ENCODE measurements at regions not wholly inside any gene's neighbourhood (a gene's known extent, or its start where the extent isn't known, plus 50 kb on each side); places are given as distances from the start of the nearest gene placed in this dataset.

- H3K4me3 ChIP-seq (ENCODE audit: low read depth, low read length) = no peak overlapping the region
Measured at GRCh38 chr3:177599326-177599725, 402.0 kb upstream of the TBL1XR1 start.

GRCh38 chr3:177599837-177600236, 402.6 kb upstream of the TBL1XR1 start:
- DNase-seq (ENCODE audit: low read depth) = no peak
- no peak for TF ChIP-seq POLR2A (IDR thresholded peaks at IDR 0.05; ENCODE audit: extremely low read depth, insufficient read length)
- TF ChIP-seq MAX (IDR thresholded peaks at IDR 0.05; ENCODE audit: low read depth, low read length) = no peak
- no peak for TF ChIP-seq MYC (IDR thresholded peaks at IDR 0.05; ENCODE audit: low read depth, low read length)
- no peak overlapping the region for H3K4me3 ChIP-seq (ENCODE audit: low read depth, low read length)

More at GRCh38 chr3:177599326-177599725, 402.0 kb upstream of the TBL1XR1 start:
- TF ChIP-seq POLR2A (IDR thresholded peaks at IDR 0.05; ENCODE audit: extremely low read depth, insufficient read length) (no peak), MYC (IDR thresholded peaks at IDR 0.05; ENCODE audit: low read depth, low read length) (no peak), CTCF (IDR thresholded peaks at IDR 0.05; ENCODE audit: low read depth, low read length) (no peak), MAX (IDR thresholded peaks at IDR 0.05; ENCODE audit: low read depth, low read length) (no peak)
- no peak for DNase-seq (ENCODE audit: low read depth)

- TF ChIP-seq MAX (IDR thresholded peaks at IDR 0.05; ENCODE audit: low read depth, low read length) (no peak), CTCF (IDR thresholded peaks at IDR 0.05; ENCODE audit: low read depth, low read length) (no peak), MYC (IDR thresholded peaks at IDR 0.05; ENCODE audit: low read depth, low read length) (no peak), POLR2A (IDR thresholded peaks at IDR 0.05; ENCODE audit: extremely low read depth, insufficient read length) (no peak)
- DNase-seq (ENCODE audit: low read depth) = no peak
- no peak overlapping the region for H3K4me3 ChIP-seq (ENCODE audit: low read depth, low read length)
Measured at GRCh38 chr3:177600411-177600810, 403.1 kb upstream of the TBL1XR1 start.

GRCh38 chr3:177601152-177601551, 403.9 kb upstream of the TBL1XR1 start:
- TF ChIP-seq MAX (IDR thresholded peaks at IDR 0.05; ENCODE audit: low read depth, low read length) = no peak
- no peak for TF ChIP-seq MYC (IDR thresholded peaks at IDR 0.05; ENCODE audit: low read depth, low read length)
- TF ChIP-seq CTCF (IDR thresholded peaks at IDR 0.05; ENCODE audit: low read depth, low read length) = no peak
- TF ChIP-seq POLR2A (IDR thresholded peaks at IDR 0.05; ENCODE audit: extremely low read depth, insufficient read length) = no peak

GRCh38 chr3:177602601-177603147, 405.4 kb upstream of the TBL1XR1 start:
- peak; percentile 43 for DNase-seq (ENCODE audit: low read depth)
- no peak overlapping the region for H3K4me3 ChIP-seq (ENCODE audit: low read depth, low read length)
- TF ChIP-seq MAX (IDR thresholded peaks at IDR 0.05; ENCODE audit: low read depth, low read length) (no peak), CTCF (IDR thresholded peaks at IDR 0.05; ENCODE audit: low read depth, low read length) (no peak), POLR2A (IDR thresholded peaks at IDR 0.05; ENCODE audit: extremely low read depth, insufficient read length) (no peak), MYC (IDR thresholded peaks at IDR 0.05; ENCODE audit: low read depth, low read length) (no peak)

More at GRCh38 chr3:177601152-177601551, 403.9 kb upstream of the TBL1XR1 start:
- no peak overlapping the region for H3K4me3 ChIP-seq (ENCODE audit: low read depth, low read length)
- DNase-seq (ENCODE audit: low read depth) = no peak

- DNase-seq (ENCODE audit: low read depth) = peak; percentile 46
- no peak overlapping the region for H3K4me3 ChIP-seq (ENCODE audit: low read depth, low read length)
- TF ChIP-seq POLR2A (IDR thresholded peaks at IDR 0.05; ENCODE audit: extremely low read depth, insufficient read length) = no peak
- no peak for TF ChIP-seq CTCF (IDR thresholded peaks at IDR 0.05; ENCODE audit: low read depth, low read length)
- no peak for TF ChIP-seq MAX (IDR thresholded peaks at IDR 0.05; ENCODE audit: low read depth, low read length)
- TF ChIP-seq MYC (IDR thresholded peaks at IDR 0.05; ENCODE audit: low read depth, low read length) = no peak
Measured at GRCh38 chr3:177603148-177603603, 405.9 kb upstream of the TBL1XR1 start.
